HG02852 (cell line): ENCODE measurements at regions not wholly inside any gene's neighbourhood (a gene's known extent, or its start where the extent isn't known, plus 50 kb on each side); places are given as distances from the start of the nearest gene placed in this dataset.

ENCODE experiments used
- ATAC-seq: cut with Tn5 transposase; IDR thresholded peaks from one replicate; pipeline ENCODE4 v1.9.1; 2021; ENCODE audit warnings: mild to moderate bottlenecking, moderate library complexity; ENCODE audit not compliant: unreplicated experiment

DNA sequence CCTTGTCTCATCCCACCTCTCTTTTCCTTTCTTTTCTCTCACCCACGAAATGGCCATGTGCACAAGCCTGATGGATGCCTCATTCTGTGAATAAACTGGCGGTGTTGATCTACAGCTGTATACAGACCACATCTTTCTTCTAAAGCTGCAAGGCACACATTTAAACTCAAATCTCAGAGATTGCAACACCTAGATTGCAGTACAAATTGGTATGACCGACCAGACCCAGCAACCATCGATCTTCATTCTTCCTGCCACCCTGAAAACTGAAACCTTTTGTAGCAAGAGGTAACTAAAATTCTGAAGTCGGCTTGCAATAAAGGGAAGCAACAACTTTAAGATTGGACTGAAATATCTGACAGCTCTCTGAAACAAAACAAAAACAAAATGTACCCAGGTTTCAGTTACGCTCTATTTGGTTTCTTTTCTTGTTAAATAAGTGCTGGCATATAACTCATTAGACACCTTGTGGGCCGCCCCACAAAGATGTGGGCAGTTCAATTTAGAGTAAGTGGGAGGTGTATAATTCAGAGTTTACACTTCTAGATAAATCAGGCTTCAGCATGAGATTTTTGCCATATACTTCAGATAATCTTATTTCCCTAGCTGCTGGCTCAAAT, 390.0 kb upstream of the NOVA1 start:
- no peak for ATAC-seq

DNA sequence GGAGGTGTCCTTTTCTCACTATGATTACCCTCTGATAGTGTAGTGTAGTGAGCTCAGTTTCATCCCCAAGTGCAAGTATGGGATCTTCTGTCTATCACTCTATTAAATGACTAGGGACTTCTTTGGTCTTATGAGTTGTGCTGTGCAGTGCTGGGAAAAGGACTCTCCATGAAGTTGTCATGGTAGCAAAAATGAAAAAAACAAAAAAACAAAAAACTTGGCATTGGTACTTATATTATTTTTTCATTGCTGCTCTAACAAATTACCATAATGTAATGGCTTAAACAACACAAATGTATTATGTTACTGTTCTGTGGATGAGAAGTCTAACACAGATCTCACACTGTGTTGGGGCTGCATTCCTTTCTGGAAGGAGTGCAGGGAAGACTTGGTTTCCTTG, 393.1 kb upstream of the NOVA1 start:
- no peak for ATAC-seq

DNA sequence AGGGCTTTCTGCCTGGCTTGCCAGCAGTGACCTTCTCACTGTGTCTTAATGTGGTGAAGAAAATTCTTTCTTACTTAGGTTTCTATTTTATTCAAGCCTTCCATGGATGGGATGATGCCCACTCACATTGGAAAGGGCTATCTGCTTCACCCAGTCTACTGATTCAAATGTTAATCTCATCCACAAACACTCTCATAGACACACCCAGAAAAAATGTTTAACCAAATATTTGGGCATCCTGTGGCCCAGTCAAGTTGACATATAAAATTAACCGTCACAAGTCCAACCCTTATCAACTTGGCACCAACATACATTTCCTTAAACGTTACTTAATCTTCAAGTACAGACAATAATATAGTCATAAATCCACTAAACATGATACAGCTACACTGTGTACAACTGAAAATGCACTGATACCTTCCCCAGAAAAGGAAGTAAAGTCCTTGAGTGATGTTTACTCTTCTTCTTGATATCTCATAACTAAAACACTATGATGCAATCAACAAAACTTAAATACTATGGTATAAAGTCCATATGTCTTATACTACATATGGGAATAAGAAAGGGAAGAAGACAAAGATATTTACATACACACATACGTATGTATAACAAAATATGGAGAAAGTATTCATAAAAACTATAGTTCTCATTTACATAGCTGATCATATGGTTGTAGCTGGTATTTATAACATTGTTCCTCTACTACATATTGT, 394.7 kb upstream of the NOVA1 start:
- no peak for ATAC-seq

DNA sequence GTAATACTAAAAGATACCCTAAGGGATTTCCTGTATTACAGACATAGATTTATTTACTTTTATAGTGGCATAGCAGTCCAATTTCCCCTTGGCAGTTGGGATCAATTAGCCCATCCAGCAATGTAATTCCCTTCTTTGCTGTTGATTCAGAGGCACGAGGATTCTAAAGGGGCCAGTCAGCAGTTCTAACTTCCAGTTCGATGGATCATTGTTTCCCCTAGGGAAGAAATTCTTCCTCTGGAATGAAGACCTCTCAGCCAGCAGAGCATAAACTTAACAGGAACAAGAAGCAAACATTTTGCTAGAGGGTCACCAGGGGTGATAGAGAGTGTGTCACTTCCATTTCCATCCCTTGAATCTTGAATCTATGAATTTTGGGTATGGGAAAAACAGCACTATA, 395.7 kb upstream of the NOVA1 start:
- no peak for ATAC-seq

DNA sequence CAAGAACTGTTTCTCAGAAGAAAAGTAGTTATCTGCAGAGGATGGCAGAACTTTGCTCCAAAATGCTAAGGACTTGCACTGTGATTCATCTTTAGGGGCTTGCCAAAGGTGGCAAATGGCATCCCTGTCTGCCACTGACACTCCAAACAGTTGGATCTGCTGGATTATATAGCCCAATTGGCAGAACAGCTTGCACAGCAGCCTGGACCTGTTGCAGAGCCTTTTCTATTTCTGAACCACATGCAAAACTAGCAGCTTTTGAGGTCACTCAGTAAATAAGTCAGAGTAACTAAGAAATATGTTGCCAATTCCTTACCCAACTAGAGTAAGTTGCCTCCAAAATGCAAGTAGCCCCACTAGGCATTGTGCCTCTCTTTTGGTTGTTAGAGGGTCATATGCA, 397.5 kb upstream of the NOVA1 start:
- ATAC-seq = no peak

DNA sequence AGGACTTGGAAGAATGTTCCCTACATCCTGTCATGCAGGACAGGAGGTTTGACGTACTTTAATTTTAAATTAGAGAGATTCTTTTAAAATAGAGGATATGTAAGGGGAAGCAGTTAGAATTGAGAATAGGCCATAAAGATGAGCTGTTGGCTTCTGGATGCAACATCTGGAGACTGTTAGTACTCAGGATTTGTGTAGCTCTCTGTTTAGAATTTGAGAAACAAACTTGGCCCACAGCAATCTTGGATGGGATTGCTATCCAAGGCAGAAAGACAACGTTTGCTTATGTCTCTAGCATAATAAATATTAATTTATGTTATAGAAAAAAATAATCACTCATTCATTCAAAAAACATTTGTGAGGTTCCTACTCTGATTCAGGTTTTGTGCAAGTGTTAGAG, 398.4 kb upstream of the NOVA1 start:
- no peak for ATAC-seq

DNA sequence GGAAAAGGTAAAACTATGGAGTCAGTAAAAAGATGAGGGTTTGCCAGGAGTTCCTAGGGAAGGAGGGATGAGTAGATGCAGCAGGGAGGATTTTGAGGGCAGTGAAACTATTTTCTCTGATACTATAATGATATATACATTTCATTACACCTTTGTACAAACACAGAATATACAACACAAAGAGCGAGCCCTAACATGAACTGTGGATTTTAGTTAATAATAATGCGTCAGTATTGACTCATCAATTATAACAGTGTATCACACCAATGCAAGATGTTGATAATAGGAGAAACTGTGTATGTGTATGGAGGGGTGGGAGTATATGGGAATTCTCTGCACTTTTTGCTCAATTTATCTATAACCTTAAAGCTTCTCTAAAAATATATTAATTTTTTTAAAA, 404.3 kb upstream of the NOVA1 start:
- ATAC-seq = no peak

DNA sequence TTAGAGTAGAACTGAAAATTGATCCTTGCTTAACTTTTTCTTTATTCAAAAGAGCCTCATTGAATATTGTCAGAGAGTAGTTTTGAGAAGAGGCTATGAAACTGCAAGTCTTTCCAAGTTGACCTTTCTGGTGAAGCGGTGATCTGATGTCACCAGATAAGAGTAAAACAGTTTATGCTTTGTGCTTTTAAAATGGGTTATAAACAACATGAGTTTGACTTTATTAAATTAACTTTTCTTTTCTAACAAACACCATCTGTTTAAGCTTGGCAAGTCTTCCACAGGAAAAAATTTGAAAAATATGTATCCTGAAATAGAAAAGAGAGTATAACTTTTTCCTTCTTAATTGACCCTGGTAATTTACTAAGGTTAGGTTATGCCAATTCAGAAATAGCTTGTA, 408.7 kb upstream of the NOVA1 start:
- no peak for ATAC-seq

DNA sequence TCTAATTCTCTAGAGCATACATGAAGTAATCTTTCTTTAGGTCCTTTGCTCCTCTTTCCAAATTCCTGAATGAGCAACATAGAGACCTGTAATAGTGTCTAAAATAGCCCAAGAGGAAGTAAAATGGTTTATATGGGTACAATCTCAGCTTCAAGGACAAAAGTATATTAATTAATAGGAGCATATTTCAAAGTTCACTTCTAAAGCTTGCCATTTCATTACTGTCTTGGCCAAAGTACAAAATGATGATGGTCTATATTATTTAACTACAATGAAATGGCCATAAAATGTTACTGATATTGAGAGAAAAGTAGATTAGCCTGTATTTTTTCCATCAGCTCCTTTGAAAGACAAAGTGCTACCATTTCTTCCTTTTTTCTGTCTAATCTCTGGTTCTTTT, 410.4 kb upstream of the NOVA1 start:
- ATAC-seq = no peak

DNA sequence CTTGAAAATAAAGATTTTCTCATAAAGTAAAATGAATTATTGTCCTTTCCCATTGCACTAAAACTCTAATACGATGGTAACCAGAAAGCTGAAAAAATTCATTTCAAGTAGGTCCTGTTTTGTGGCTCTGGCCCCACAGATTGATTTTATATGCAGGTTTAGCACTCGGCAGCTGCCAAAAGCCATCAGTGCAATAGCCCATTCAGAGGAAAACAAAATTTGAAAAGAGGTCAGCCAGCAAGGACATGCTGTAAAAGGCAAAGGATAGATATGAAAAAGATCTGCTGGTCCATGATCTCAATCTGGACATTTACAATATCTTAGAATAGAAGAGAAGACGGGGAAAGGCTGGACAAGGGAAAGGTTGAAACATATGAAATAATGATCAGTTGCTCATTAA, 414.8 kb upstream of the NOVA1 start:
- no peak for ATAC-seq

DNA sequence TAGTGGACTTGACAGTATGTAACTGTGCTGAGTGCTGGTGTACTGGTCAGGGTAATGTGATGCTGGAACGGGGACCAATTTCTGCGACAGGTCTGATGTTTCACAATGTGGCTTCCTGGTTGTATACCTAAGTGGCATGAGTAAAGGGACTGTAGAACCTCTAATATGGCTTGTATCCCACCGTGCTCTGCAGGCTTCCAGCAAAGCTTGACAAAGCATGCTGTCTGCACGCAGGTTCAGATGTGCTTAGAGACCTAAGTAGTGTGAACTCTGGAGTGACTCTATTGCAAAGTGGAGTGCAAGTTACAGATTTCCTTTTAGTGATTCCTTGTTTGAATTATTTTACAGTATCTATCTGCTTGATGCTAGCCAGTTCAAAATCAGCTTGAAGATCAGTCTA, 415.8 kb upstream of the NOVA1 start:
- ATAC-seq = no peak

DNA sequence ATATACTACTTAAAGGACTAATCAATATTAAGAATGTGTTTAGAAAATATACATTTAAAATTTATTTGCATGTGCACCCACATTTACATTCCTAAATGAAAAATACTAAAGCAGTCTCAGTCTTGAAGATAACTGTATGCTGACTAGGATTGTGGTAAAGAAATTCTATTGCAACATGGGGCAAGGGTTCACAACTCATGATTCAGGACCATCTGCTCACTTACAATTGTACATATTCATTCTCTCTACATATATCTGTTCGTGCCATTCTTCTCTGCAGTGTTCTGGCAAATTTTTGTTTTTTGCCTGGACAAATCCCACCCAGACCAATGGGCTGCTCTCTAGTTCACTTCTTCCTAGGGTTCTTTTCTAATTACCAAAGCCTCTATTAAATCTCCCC, 417.2 kb upstream of the NOVA1 start:
- no peak for ATAC-seq

DNA sequence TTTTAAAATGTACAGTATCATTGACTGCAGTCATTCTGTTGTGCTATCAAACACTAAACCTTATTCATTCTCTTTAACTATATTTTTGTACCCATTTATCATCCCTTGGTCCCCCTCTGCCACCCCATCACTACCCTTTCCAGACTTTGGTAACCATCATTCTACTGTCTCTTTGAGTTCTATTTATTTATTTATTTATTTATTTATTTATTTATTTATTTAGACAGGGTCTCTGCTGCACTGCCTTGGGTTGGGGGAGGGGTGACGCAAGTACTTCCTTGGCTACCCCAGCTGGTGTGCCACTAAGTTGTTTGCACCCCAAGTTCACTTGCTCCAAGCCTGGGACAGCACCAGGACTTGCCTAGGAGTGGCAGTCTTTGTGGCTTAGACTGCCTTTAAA, 427.8 kb upstream of the NOVA1 start:
- ATAC-seq = no peak

DNA sequence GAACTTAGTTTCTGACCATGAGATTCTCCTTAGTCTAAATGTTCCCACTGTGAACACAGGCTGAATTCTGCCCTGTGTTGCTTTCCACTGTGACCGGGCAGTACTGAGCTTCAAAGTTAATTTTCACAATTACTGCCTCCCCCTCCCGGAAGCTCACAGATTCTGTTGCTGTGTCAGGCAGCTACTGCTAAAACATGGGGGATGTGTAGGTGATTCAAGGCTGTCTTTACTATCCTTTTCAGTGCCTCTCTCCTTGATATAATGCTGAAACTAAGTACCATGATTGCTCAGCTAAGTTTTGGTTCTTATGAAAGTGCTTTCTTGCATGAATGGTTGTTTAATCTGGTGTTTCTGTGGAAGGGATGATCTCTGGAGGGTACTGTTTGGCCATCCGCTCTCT, 428.3 kb upstream of the NOVA1 start:
- no peak for ATAC-seq

DNA sequence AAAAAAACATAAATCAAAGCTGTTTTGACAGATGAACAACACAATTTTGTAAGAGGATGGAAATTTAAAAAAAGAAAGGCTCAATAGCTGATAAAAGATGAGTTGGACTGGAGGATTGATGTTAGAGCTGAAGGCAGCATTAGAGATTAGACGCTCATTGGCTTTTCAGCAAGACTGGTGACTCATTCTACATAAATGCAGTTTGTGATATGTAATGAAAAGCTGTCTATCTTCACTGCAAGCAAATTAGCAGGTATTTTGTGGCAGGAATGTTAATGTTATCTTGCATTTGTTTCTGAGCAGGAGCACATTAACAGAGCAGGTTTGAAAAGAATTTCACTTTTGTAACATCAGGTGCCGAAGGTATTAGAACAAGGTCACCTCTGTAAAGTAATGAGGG, 442.7 kb upstream of the NOVA1 start:
- no peak for ATAC-seq

DNA sequence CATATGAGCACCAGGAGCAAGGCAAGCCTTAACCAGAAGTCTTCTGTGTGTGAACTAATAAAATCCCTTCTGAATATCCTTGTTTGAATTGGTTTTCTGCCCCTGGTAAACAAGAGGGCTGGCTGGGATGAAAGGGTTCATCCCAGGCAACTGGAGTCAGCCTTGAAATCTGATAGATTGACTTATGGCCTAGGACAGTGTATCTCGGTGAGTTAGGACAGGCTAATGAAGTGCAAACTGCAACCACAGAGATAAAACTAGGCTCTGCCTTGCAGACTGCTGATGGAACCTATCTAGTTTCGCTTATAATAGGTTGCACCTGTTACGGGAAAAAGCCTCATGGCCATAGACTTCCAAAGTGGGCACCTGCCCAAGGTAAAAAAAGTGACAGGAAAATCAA, 451.9 kb upstream of the NOVA1 start:
- no peak for ATAC-seq

DNA sequence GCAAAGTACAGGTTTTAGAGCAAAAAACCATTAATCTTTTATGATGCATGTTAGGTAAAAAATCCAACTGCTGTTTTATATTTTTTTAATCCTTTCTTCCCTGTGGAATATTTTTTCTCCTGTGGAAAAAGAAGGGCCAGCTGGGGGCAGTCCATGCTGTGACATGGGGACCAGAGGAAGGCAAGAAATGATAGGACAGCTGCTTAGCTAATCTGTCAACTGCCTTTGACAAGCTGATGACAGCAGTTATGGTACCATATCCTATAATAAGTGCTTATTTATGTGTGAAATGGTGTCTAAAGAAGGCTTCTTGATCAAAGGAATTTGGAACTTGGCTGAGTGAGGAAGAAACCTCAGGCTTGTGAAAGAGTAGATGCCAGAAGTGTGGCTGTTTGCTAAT, 452.4 kb upstream of the NOVA1 start:
- ATAC-seq = no peak

DNA sequence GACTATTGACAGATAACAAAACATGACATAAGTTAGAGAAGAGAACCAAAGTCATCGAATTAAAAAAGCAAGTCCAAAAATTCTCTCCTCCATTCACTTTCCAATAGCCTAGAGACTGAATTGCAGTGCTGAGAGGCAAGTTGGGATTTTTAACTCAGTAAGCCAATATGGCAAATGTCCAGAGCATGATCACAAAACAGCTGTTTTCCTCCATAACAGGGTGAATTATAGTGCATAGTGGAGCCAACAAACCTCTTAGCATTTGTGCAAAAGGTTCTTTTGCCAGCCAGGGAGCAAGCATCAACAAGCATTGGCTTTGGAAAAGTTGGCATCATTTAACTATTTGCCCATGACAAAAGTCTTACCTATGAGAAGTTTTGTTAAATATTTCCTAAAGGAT, 458.8 kb upstream of the NOVA1 start:
- ATAC-seq = no peak

DNA sequence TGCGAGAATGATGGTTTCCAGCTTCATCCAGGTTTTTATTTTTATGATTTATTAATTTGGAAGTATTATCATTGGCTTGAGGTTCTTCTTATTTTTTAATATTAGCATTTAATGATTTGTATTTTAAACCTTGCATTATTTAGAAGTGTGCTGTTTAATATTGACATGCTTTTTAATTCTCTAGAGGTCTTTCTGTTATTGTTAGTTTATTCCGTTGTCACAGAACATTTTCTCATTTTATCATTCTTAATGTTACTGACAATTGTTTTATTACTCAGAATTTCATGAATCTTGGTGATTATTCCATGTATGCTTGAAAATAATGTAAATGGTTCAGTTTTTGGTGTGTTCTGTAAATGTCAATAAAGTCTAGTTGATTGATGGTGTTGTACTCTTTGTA, 463.5 kb upstream of the NOVA1 start:
- no peak for ATAC-seq

DNA sequence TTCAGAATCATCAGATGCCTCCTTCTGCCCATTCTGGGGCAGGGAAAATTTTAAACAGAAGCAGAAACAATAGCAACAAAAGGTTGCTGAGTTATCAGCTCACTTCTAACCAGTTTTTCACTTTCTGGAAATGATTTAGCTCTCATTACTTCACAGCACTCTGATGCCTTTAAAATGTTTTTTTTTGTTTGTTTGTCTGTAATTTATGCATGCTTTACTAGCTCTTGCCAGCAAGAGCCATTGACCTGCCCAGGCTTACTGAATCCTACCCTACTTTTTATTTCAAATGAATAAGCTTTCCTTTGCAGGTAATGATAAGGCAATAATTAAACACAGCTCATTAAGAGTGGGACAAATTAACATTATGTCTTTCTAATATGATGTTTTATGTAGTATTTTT, 466.1 kb upstream of the NOVA1 start:
- ATAC-seq = no peak

DNA sequence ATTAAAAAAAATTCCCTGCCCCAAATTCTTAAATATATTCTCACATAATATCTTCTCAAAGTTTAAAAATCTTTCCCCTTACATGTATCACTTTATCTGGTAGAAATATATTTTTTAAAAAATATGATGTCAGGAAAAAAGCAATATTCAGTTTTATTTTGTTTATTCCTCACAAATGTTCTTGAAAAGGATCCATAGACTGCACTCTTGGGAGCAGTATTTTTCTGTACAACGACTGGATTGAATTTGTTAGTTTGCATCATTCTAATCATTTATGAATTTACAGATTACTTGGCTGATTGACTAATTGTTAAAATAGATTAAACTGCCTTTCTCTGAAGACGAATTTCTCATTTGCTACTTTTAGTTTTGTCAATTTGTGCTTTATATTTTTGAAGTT, 468.1 kb upstream of the NOVA1 start:
- ATAC-seq = no peak

DNA sequence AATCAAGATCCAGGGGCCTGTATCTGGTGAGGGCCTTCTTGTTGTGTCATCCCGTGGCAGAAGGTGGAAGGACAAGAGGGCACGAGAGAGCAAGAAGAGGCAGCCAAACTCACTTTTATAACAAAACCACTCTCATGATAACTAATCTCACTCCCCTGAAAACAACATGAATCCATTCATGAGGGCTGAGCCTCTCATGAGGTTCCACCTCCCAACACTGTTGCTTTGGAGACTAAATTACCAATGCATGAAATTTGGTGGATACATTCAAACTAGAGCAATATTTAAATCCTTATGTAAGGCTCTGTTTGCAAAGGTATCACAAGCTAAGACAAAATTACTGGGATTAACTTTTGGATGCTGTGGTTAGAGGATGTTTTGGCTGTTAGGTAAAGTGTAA, 470.1 kb upstream of the NOVA1 start:
- ATAC-seq = no peak

DNA sequence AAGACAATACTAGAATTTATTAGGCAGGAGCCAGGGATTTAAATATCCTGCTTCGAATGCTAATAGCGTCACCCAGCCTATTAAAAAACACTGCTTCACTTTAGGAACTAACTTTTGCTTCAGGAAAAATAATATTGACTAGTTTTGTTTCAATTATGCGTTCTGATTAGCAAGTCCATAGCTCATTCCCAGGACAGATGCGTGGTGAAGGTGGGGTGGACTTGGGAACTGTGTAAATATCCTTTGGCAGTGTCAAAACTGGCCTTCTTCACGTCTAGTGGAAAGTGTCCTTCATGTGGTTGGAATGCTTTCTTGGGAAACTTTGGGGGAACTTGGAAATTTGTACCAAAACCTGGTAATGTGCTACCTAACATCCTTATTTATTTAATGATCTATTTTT, 474.8 kb upstream of the NOVA1 start:
- no peak for ATAC-seq
